Right lobe of liver (tissue), 6 donors: ENCODE measurements at regions not wholly inside any gene's neighbourhood (a gene's known extent, or its start where the extent isn't known, plus 50 kb on each side); places are given as distances from the start of the nearest gene placed in this dataset.
"Not testable (repeated sequence)": the region's sequence is repeated elsewhere in the genome, so short reads cannot be mapped to it uniquely, and the experiment has no call there.

ENCODE experiments used
- ATAC-seq, 4 donors: fragments of 200-7000 bp; cut with Tn5 transposase; one replicate each; pipeline ENCODE4 v1.9.1; 2020; ENCODE audit warnings: mild to moderate bottlenecking in 4 of 4, moderate library complexity in 4 of 4
- DNase-seq, 3 donors: peaks; one replicate each; pipeline ENCODE4 v3.0.0-alpha.2; 2020
- H3K27ac ChIP-seq, 3 donors: fragments of 200-600 bp; one replicate each; pipeline ENCODE4 v1.8.0; 2022
- H3K27me3 ChIP-seq, 2 donors: fragments of 200-600 bp; one replicate each; pipeline ENCODE4 v1.8.0; 2022
- H3K36me3 ChIP-seq, 4 donors: fragments of 200-600 bp; sonication (generic) in 1 of 4; one replicate each; pipeline versions ENCODE4 v1.5.1 to v1.8.0; 2017 to 2022; ENCODE audit warnings: control low read depth in 1 of 4
- H3K4me1 ChIP-seq, 4 donors: fragments of 200-600 bp; sonication (generic) in 1 of 4; one replicate each; pipeline versions ENCODE4 v1.5.1 to v1.8.0; 2017 to 2022; ENCODE audit warnings: control low read depth in 1 of 4
- H3K4me3 ChIP-seq, 3 donors: fragments of 200-600 bp; one replicate each; pipeline ENCODE4 v1.8.0; 2022
- H3K9me3 ChIP-seq, 4 donors: fragments of 200-600 bp; sonication (generic) in 1 of 4; one replicate each; pipeline versions ENCODE4 v1.5.1 to v1.8.0; 2017 to 2022; ENCODE audit warnings: control low read depth in 1 of 4
- POLR2A ChIP-seq: fragments of 450-650 bp; IDR thresholded peaks from one replicate; pipeline ENCODE4 v1.6.1; 2017; ENCODE audit warnings: antibody characterized with exemption, mild to moderate bottlenecking
- WGBS: methylation state at CpG from one replicate; pipeline ENCODE4 v1.1.6; 2018; ENCODE audit warnings: low coverage, low lambda C conversion rate; ENCODE audit not compliant: insufficient coverage; ENCODE audit errors: missing lambda C conversion rate; 5-methylcytosine and 5-hydroxymethylcytosine counted together
- intact Hi-C, 2 donors: fragments of 100-400 bp; cut with DNase I; formaldehyde crosslinking; loops; one replicate each; pipeline versions ENCODE4 v1.11.2 to v1.14.1; 2022
- TF ChIP-seq, protein P1 (sequence below), 4 donors: fragments of 200-600 bp in 3 of 4; fragments of 450-650 bp in 1 of 4; IDR thresholded peaks; one replicate each; pipeline versions ENCODE4 v1.5.1 to v1.8.0; 2016 to 2022; ENCODE audit warnings: antibody characterized with exemption in 4 of 4, mild to moderate bottlenecking in 2 of 4
- donor health status: DM: no; HTN: yes; CAD: no.
- donor health status: DM: no; HTN: no; CAD: no.
- donor health status: DM: no; HTN: no; CAD: no.
- donor health status: DM: no; HTN: yes; CAD: no.
- donor health status: DM: no; HTN: yes; CAD: no.

- Histone ChIP-seq H3K4me1 (no peaks in the 10 kb centered on the region), H3K27ac (peak overlapping the region in 1 of 3 donors; percentile 14), H3K27me3 (no peaks in the 10 kb centered on the region), H3K9me3 (no peaks in the 10 kb centered on the region), H3K36me3 (no peaks in the 10 kb centered on the region), H3K4me3 (no peak overlapping the region)
- ATAC-seq (peak; percentile 29 to 71 (median 50)), DNase-seq (no peak)
- TF ChIP-seq, protein P1, sequence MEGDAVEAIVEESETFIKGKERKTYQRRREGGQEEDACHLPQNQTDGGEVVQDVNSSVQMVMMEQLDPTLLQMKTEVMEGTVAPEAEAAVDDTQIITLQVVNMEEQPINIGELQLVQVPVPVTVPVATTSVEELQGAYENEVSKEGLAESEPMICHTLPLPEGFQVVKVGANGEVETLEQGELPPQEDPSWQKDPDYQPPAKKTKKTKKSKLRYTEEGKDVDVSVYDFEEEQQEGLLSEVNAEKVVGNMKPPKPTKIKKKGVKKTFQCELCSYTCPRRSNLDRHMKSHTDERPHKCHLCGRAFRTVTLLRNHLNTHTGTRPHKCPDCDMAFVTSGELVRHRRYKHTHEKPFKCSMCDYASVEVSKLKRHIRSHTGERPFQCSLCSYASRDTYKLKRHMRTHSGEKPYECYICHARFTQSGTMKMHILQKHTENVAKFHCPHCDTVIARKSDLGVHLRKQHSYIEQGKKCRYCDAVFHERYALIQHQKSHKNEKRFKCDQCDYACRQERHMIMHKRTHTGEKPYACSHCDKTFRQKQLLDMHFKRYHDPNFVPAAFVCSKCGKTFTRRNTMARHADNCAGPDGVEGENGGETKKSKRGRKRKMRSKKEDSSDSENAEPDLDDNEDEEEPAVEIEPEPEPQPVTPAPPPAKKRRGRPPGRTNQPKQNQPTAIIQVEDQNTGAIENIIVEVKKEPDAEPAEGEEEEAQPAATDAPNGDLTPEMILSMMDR (IDR thresholded peaks at IDR 0.05), result no peak
- no peak for TF ChIP-seq POLR2A
- intact Hi-C loops, result no loop called here
- WGBS, result 56% methylated on average over 12 of the region's 12 CpGs
Measured at GRCh38 chr10:32141018-32141807, 85.0 kb upstream of the KIF5B start.

DNA sequence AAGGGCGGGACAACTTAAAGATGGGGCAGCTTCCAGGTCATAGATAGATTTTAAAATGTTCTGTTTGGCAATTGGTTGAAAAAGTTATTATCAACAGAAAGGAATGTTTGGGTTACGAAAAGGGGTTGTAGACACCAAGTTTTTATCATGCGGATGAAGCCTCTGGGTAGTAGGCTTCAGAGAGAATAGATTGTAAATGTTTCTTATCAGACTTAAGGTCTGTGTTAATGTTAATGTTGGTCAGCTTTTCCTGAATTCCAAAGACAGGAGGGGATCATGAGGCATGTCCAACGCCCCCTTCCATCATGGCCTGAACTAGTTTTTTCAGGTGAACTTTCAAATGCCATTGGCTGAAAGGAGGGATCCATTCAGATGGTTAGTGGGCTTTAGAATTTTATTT is 84.2 kb upstream of the KIF5B start:
- Histone ChIP-seq H3K9me3 (no peaks in the 10 kb centered on the region), H3K27ac (no peak overlapping the region), H3K27me3 (no peaks in the 10 kb centered on the region), H3K36me3 (no peaks in the 10 kb centered on the region), H3K4me1 (no peaks in the 10 kb centered on the region), H3K4me3 (no peak overlapping the region)
- TF ChIP-seq, protein P1 (IDR thresholded peaks at IDR 0.05), result no peak
- TF ChIP-seq POLR2A, result no peak
- 93% methylated on average over 3 of the region's 4 CpGs for WGBS
- intact Hi-C loops, result no loop called here
- ATAC-seq (no peak), DNase-seq (no peak)

- peak overlapping the region in 1 of 3 donors; percentile 6 for H3K27ac ChIP-seq
- no peak overlapping the region for H3K4me3 ChIP-seq
- 62% methylated on average over 11 of the region's 12 CpGs for WGBS
- intact Hi-C loops, result no loop called here
- no peaks in the 10 kb centered on the region for H3K9me3 ChIP-seq
- ATAC-seq (peak; percentile 85 to 95 (median 93)), DNase-seq (peak; percentile 57 to 71 (median 69))
- no peaks in the 10 kb centered on the region for H3K36me3 ChIP-seq
- H3K4me1 ChIP-seq, result no peaks in the 10 kb centered on the region
- no peaks in the 10 kb centered on the region for H3K27me3 ChIP-seq
- no peak for TF ChIP-seq POLR2A
- TF ChIP-seq, protein P1 (IDR thresholded peaks at IDR 0.05), result no peak
Measured at GRCh38 chr10:32139223-32140073, 83.2 kb upstream of the KIF5B start.

- H3K4me3 ChIP-seq, H3K36me3 ChIP-seq, H3K4me1 ChIP-seq, H3K9me3 ChIP-seq, H3K27me3 ChIP-seq, H3K27ac ChIP-seq, intact Hi-C loops, DNase-seq, ATAC-seq: not testable (repeated sequence)
- WGBS, result 100% methylated on average over 1 of the region's 7 CpGs
Measured at GRCh38 chr10:32136927-32137326, 80.7 kb upstream of the KIF5B start.

DNA sequence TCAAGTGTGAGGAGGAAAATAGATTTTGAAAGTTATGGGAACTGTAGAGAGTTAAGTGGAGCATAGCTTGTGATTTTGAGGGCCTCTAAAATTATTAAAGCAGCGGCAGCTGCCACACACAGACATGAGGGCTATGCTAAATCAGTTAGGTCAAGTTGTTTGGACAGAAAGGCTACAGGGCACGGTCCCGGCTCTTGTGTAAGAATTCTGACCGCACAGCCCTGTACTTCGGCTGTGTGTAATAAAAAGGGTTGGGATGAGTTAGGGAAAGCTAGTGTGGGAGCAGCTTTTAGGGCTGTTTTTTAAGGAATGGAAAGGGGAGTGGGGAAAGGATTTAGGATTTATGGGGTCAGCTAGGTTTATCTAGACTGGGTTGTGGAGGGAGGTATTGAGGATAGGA is 79.6 kb upstream of the KIF5B start:
- 65% methylated on average over 5 of the region's 5 CpGs for WGBS
- H3K4me1 ChIP-seq, H3K27ac ChIP-seq, H3K36me3 ChIP-seq, intact Hi-C loops, DNase-seq, H3K4me3 ChIP-seq, H3K9me3 ChIP-seq, ATAC-seq, H3K27me3 ChIP-seq: not testable (repeated sequence)
